MCF 10A (cell line): ENCODE measurements at regions not wholly inside any gene's neighbourhood (a gene's known extent, or its start where the extent isn't known, plus 50 kb on each side); places are given as distances from the start of the nearest gene placed in this dataset.

Experiments used
- BruUV-seq: library from RNA; stranded (reverse); fragments of 400-500 nt; replicated peaks from 2 replicates; lab custom pipeline; 2021; lab: Mats Ljungman, UMichigan
- CTCF ChIA-PET: fragments of 300-600 bp; sonication (Branson Sonifier 250); formaldehyde crosslinking; extraction: SDS; loops from one replicate; lab custom pipeline; 2021; ENCODE audit warnings: antibody characterized with exemption, inconsistent platforms; lab: Yijun Ruan, JAX
- POLR2A ChIA-PET: fragments of 300-600, 350-650 bp; sonication (Branson Sonifier 250); formaldehyde crosslinking; extraction: SDS; loops from one replicate; lab custom pipeline; 2020; ENCODE audit warnings: antibody characterized with exemption, inconsistent platforms; lab: Yijun Ruan, JAX
- DNase-seq: peaks from one replicate; pipeline ENCODE4 v3.0.0-alpha.2; 2018; ENCODE audit not compliant: unreplicated experiment
- H3K27ac Mint-ChIP-seq: one replicate; pipeline ENCODE4 v1.8.0; 2022; ENCODE audit warnings: mild to moderate bottlenecking, low read depth, mixed read lengths; ENCODE audit not compliant: unreplicated experiment
- H3K27me3 Mint-ChIP-seq: one replicate; pipeline ENCODE4 v1.8.0; 2022; ENCODE audit warnings: mixed read lengths; ENCODE audit not compliant: insufficient read depth, unreplicated experiment
- H3K36me3 Mint-ChIP-seq: one replicate; pipeline ENCODE4 v1.8.0; 2022; ENCODE audit warnings: mild to moderate bottlenecking, moderate library complexity, mixed read lengths; ENCODE audit not compliant: insufficient read depth, unreplicated experiment
- H3K4me1 Mint-ChIP-seq: one replicate; pipeline ENCODE4 v1.8.0; 2022; ENCODE audit warnings: mixed read lengths; ENCODE audit not compliant: insufficient read depth, unreplicated experiment
- H3K4me3 Mint-ChIP-seq: one replicate; pipeline ENCODE4 v1.8.0; 2022; ENCODE audit warnings: mild to moderate bottlenecking, moderate library complexity, mixed read lengths; ENCODE audit not compliant: unreplicated experiment
- H3K9me3 Mint-ChIP-seq: one replicate; pipeline ENCODE4 v1.8.0; 2022; ENCODE audit warnings: mixed read lengths; ENCODE audit not compliant: unreplicated experiment
- CTCF ChIP-seq: fragments of 200-600 bp; IDR thresholded peaks from one replicate; pipeline ENCODE4 v1.8.0; 2022; ENCODE audit warnings: antibody characterized with exemption, mild to moderate bottlenecking; ENCODE audit not compliant: unreplicated experiment
- intact Hi-C: fragments of 100-400 bp; cut with micrococcal nuclease; formaldehyde crosslinking; loops from 2 replicates; pipeline ENCODE4 v1.14.1; 2022

DNA sequence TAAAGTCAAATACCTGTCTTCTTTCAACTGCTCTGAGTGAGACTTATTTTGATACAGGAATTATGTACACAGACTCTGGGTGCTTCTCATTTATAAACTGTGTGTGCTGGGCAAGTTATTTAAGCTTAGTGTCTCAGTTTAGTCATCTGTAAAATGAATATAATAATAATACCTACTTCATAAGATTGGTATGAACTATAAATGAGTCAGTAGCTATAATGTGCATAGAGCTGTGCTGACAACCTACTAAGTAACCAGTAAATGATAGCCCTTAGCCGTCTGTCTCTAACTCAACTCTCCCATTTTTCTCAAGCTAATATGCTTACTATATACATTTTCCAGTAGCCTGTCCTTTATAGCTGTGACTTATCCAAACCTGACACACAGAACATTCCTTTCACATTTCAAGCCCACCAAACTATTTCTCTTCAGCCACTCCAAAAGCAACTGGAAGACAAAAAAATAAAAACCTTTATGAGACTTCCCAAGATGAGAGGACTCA lies 319.8 kb downstream of the ETAA1 start:
- Mint-ChIP-seq H3K9me3 (no peaks in the 10 kb centered on the region), H3K4me3 (no peak overlapping the region), H3K36me3 (no peaks in the 10 kb centered on the region), H3K27me3 (no peaks in the 10 kb centered on the region), H3K4me1 (peaks cover 6% of the 10 kb centered on the region), H3K27ac (no peak overlapping the region)
- no peak for TF ChIP-seq CTCF
- ChIA-PET POLR2A (no interaction called here), CTCF (no interaction called here)
- intact Hi-C loops, result loop anchor here (5.0 kb wide), 1 partner anchor 310 kb away; no protein-coding TSS in a partner anchor
- no TSS peak for BruUV-seq
- no peak for DNase-seq

DNA sequence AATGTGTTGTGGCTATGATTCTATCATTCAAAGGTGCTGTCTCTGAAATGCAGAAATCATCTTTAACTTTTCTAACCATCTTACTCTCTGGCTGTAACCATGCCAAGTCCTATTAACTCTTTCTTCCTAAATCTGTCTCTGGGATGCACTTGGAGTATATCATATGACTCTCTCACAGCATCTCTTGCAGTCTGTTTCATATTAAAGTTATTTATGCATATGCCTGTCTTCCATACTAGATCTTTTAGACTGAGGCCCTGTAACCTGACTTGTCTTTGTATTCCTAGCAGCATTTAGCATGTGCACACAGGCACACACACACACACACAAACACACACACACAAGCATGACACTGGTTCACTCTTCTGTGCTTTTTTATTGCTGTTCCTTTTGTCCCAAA lies 320.6 kb downstream of the ETAA1 start:
- Mint-ChIP-seq H3K4me1 (peaks cover 6% of the 10 kb centered on the region), H3K36me3 (no peaks in the 10 kb centered on the region), H3K27me3 (no peaks in the 10 kb centered on the region), H3K4me3 (no peak overlapping the region), H3K9me3 (no peaks in the 10 kb centered on the region), H3K27ac (no peak overlapping the region)
- TF ChIP-seq CTCF, result no peak
- POLR2A ChIA-PET, result no interaction called here
- intact Hi-C loops, result loop anchor here (5.0 kb wide), 1 partner anchor 310 kb away; no protein-coding TSS in a partner anchor
- no peak for DNase-seq
- CTCF ChIA-PET, result no interaction called here
- no TSS peak for BruUV-seq

DNA sequence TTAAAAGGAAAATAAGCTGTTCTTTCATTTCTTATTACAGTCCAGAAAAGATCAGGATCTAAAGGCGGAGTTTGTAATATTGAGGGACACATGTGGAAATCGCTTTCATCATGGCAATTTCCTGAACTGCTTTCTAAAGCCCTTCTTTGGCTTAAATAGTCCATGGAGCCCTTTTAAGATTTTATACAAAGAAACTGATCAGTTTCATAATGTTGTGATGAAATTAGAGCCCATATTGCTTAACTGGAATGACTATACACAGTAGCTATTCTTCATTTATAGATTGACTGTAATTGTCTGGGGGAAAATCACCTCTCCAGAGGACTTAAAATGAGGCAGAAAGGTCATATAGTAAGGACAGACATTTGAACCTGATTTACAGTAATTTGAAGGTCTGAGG lies 322.2 kb downstream of the ETAA1 start:
- Mint-ChIP-seq H3K4me3 (no peak overlapping the region), H3K9me3 (no peaks in the 10 kb centered on the region), H3K36me3 (no peaks in the 10 kb centered on the region), H3K4me1 (no peaks in the 10 kb centered on the region), H3K27ac (no peak overlapping the region), H3K27me3 (no peaks in the 10 kb centered on the region)
- no TSS peak for BruUV-seq
- ChIA-PET POLR2A (interaction anchor here (0.9 to 1.3 kb wide), 2 partner anchors 127 to 244 kb away, joined by 3 read pairs; no protein-coding TSS in a partner anchor), CTCF (no interaction called here)
- intact Hi-C loops, result loop anchor here (5.0 kb wide), 1 partner anchor 308 kb away; no protein-coding TSS in a partner anchor
- TF ChIP-seq CTCF, result no peak
- DNase-seq, result peak; percentile 9

GRCh38 chr2:67721516-67721915 lies 324.4 kb downstream of the ETAA1 start:
- ChIA-PET POLR2A (no interaction called here), CTCF (interaction anchor here (1.7 kb wide), 1 partner anchor 11 kb away, joined by 4 read pairs; no protein-coding TSS in a partner anchor)
- Mint-ChIP-seq H3K27ac (no peak overlapping the region), H3K27me3 (no peaks in the 10 kb centered on the region), H3K36me3 (no peaks in the 10 kb centered on the region), H3K9me3 (no peaks in the 10 kb centered on the region), H3K4me3 (no peak overlapping the region), H3K4me1 (no peaks in the 10 kb centered on the region)
- no peak for DNase-seq
- BruUV-seq, result no TSS peak
- intact Hi-C loops, result no loop called here
- TF ChIP-seq CTCF, result no peak
